Activated T-helper 1 cell treated with anti-CD3 and anti-CD28 coated beads, Interleukin-12 subunit alpha, Interleukin-12 subunit beta, Interleukin-2, Interleukin-4 antibody, amounts not matched to agents 30 ng/mL and 10 ng/mL and 1 ng/mL, durations not matched to agents 14 hours and 24 hours and 36 hours (primary cell): ENCODE measurements at regions not wholly inside any gene's neighbourhood (a gene's known extent, or its start where the extent isn't known, plus 50 kb on each side); places are given as distances from the start of the nearest gene placed in this dataset.

Experiments used
- DNase-seq: peaks from one replicate; pipeline ENCODE4 v3.0.0; 2021; ENCODE audit warnings: low spot score
- H3K27ac Mint-ChIP-seq: one replicate; pipeline ENCODE4 v1.8.0; 2021; ENCODE audit warnings: mild to moderate bottlenecking, mixed read lengths
- H3K27me3 Mint-ChIP-seq: one replicate; pipeline ENCODE4 v1.8.0; 2022; ENCODE audit warnings: mild to moderate bottlenecking, moderate library complexity, mixed read lengths; ENCODE audit not compliant: insufficient read depth
- H3K36me3 Mint-ChIP-seq: one replicate; pipeline ENCODE4 v1.8.0; 2021; ENCODE audit warnings: low read depth, mixed read lengths
- H3K4me1 Mint-ChIP-seq: one replicate; pipeline ENCODE4 v1.8.0; 2021; ENCODE audit warnings: low read depth, mixed read lengths
- H3K4me3 Mint-ChIP-seq: one replicate; pipeline ENCODE4 v1.8.0; 2021; ENCODE audit warnings: mild to moderate bottlenecking, moderate library complexity, mixed read lengths
- H3K9me3 Mint-ChIP-seq: one replicate; pipeline ENCODE4 v1.8.0; 2021; ENCODE audit warnings: mixed read lengths
- intact Hi-C: fragments of 100-400 bp; cut with micrococcal nuclease; formaldehyde crosslinking; loops from one replicate; pipeline ENCODE4 v1.15.1; 2024

DNA sequence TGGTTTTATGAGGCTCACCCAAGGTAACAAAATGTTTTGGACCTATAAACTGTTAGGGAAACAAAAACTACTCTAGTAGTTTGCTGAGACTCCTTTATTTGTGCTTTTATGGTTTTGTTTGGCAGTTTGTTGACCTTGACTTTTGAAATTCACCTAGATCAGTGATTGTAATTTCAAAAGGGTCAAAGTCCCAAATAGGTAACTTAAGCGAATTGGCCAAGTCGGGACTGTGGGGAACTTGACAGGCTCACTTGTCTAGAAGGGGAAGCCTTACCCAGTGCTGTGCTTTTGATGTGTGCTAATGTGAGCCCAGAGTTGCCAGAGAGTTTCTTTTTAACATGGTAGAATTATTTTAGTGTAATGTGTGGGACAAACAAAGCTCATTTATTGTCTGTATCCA lies 87.2 kb upstream of the SGCD start:
- H3K27me3 Mint-ChIP-seq: no peaks in the 10 kb centered on the region
- H3K4me3 Mint-ChIP-seq: no peak overlapping the region
- no peaks in the 10 kb centered on the region for H3K4me1 Mint-ChIP-seq
- H3K27ac Mint-ChIP-seq: no peak overlapping the region
- no peak for DNase-seq
- no peaks in the 10 kb centered on the region for H3K36me3 Mint-ChIP-seq
- no peaks in the 10 kb centered on the region for H3K9me3 Mint-ChIP-seq
- intact Hi-C loops: no loop called here

DNA sequence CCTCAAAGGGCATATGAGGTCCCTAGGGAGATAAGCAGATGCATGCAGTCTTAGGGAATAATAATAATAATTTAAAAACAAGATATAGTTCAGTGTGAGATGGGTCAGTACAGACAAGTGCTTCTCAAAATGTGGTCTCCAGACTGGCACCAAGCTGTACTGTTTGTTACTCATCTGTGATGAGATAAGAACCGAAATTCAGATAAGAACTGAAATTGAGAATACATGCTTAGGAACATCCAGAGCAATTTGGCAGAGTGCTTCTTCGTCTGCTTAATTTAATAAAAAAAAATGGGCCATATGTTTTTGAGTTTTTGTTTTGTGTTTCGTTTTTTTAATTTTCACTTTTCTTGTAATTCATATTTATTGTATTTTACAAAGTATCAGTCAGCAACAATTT lies 86.5 kb upstream of the SGCD start:
- no peaks in the 10 kb centered on the region for H3K27me3 Mint-ChIP-seq
- no peaks in the 10 kb centered on the region for H3K9me3 Mint-ChIP-seq
- no peak for DNase-seq
- no peaks in the 10 kb centered on the region for H3K4me1 Mint-ChIP-seq
- H3K4me3 Mint-ChIP-seq: no peak overlapping the region
- intact Hi-C loops: no loop called here
- no peak overlapping the region for H3K27ac Mint-ChIP-seq
- no peaks in the 10 kb centered on the region for H3K36me3 Mint-ChIP-seq

DNA sequence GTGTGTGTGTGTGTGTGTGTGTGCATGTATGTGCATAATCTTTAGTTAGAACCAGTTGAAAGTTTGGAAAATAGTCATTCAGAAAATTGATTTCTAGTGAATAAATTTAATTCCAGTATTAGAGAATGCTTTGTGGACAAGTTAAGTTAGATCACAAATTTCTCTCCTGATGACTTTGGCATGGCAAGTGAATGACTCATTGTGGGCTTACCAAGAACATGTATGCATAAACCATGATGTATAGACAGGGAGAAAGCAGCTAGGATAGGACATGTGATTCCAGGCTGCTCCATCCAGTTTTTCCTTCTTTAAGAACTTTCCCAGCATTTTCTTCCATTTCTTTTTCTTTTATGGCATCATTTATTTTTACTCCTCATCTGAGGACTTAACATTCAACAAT lies 85.7 kb upstream of the SGCD start:
- DNase-seq: no peak
- H3K27me3 Mint-ChIP-seq: no peaks in the 10 kb centered on the region
- no peaks in the 10 kb centered on the region for H3K9me3 Mint-ChIP-seq
- no peaks in the 10 kb centered on the region for H3K4me1 Mint-ChIP-seq
- no peak overlapping the region for H3K27ac Mint-ChIP-seq
- intact Hi-C loops: no loop called here
- no peaks in the 10 kb centered on the region for H3K36me3 Mint-ChIP-seq
- H3K4me3 Mint-ChIP-seq: no peak overlapping the region

DNA sequence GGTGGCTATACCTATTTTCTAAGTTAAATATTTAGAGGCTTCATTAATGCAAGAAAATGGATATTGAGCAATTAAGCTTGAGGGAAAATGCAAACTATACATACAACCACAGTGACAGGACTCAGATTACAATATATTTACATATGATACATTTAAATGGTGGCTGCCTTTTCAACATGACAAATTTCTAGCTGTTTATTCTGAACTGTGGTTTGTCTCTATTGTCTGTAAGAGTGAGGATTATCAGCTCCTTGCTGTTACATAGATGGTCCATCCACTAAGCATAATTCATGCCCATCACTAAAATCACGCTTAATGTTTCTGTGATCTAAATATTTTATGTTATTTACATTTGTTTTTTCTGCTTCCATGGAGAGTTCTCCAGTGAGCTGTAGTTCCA lies 81.1 kb upstream of the SGCD start:
- H3K27me3 Mint-ChIP-seq: no peaks in the 10 kb centered on the region
- no peak for DNase-seq
- H3K27ac Mint-ChIP-seq: no peak overlapping the region
- H3K9me3 Mint-ChIP-seq: no peaks in the 10 kb centered on the region
- no peaks in the 10 kb centered on the region for H3K4me1 Mint-ChIP-seq
- intact Hi-C loops: no loop called here
- no peak overlapping the region for H3K4me3 Mint-ChIP-seq
- no peaks in the 10 kb centered on the region for H3K36me3 Mint-ChIP-seq

DNA sequence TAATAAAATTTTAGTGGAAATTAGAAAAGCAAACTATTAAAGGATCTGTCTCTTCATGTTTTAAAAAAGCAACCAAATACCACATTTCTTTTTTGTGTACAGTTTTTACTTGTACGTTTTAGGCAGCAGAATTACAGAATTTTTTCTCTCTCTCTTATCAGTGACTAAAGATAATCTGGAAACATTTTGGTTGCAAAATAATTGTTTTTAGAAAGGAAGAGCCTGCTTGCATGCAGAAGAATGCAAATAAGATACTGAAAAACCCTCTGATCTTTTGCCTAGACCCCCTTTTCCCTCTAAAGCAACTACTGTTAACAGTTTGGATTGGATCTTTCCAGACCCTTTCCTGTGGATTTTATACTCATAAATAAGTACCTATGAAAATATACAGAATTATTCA lies 75.9 kb upstream of the SGCD start:
- no peaks in the 10 kb centered on the region for H3K9me3 Mint-ChIP-seq
- DNase-seq: no peak
- no peaks in the 10 kb centered on the region for H3K27me3 Mint-ChIP-seq
- no peaks in the 10 kb centered on the region for H3K36me3 Mint-ChIP-seq
- H3K4me1 Mint-ChIP-seq: no peaks in the 10 kb centered on the region
- intact Hi-C loops: no loop called here
- H3K4me3 Mint-ChIP-seq: no peak overlapping the region
- no peak overlapping the region for H3K27ac Mint-ChIP-seq

DNA sequence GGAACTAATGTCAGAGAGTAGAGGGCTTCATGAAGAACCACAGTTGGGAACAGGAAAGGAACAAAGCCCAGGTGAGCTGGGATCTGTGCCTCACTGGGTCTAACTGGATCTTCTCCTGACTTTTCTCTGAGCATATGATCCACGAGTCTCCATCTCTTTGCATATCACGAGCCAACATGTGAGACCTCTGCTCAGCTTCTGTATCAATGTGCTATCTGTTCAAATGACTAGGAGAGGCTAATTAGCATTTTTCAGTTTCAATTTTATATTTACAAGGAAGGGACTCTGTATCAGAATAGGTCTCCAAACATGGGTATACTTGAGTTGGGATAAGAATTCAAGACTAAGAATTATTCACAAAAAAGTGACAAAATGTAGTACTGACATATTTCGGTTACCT lies 73.8 kb upstream of the SGCD start:
- no peak for DNase-seq
- Mint-ChIP-seq H3K36me3 (no peaks in the 10 kb centered on the region), H3K27me3 (no peaks in the 10 kb centered on the region), H3K27ac (no peak overlapping the region), H3K4me3 (no peak overlapping the region), H3K9me3 (no peaks in the 10 kb centered on the region), H3K4me1 (no peaks in the 10 kb centered on the region)
- intact Hi-C loops: no loop called here

DNA sequence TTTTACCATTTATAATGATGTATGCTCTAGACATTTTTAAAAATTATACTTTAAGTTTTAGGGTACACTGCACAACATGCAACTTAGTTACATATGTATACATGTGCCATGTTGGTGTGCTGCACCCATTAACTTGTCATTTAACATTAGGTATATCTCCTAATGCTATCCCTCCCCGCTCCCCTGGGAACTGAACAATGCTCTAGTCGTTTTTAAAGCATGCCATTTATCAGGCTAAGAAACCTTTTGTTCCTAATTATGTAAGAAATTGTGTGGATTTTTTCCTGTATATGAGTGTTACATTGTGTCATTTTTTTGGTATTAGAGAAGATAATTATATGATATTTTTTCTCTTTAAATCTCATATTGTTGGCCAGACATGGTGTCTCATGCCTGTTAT lies 72.8 kb upstream of the SGCD start:
- no peaks in the 10 kb centered on the region for H3K27me3 Mint-ChIP-seq
- no peak overlapping the region for H3K4me3 Mint-ChIP-seq
- no peaks in the 10 kb centered on the region for H3K4me1 Mint-ChIP-seq
- no peaks in the 10 kb centered on the region for H3K9me3 Mint-ChIP-seq
- no peak overlapping the region for H3K27ac Mint-ChIP-seq
- H3K36me3 Mint-ChIP-seq: no peaks in the 10 kb centered on the region
- DNase-seq: no peak
- intact Hi-C loops: no loop called here

DNA sequence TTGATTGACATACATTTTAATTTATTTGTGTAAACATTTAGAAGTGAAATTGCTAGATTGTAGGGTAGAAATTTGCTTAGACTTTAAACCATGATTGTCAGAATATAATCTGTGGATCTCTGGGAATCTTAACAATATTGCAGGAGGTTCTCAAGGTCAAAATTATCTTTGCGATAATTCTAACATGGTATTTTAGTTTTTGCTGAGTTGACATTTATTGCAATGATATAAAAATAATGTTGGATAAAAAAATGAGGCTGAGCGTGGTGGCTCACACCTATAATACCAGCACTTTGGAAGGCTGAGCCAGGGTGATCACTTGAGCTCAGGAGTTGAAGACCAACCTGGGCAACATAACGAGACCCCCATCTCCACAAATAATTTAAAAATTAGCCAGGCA lies 70.3 kb upstream of the SGCD start:
- no peak for DNase-seq
- intact Hi-C loops: no loop called here
- Mint-ChIP-seq H3K27ac (no peak overlapping the region), H3K36me3 (no peaks in the 10 kb centered on the region), H3K9me3 (no peaks in the 10 kb centered on the region), H3K4me3 (no peak overlapping the region), H3K27me3 (no peaks in the 10 kb centered on the region), H3K4me1 (no peaks in the 10 kb centered on the region)

DNA sequence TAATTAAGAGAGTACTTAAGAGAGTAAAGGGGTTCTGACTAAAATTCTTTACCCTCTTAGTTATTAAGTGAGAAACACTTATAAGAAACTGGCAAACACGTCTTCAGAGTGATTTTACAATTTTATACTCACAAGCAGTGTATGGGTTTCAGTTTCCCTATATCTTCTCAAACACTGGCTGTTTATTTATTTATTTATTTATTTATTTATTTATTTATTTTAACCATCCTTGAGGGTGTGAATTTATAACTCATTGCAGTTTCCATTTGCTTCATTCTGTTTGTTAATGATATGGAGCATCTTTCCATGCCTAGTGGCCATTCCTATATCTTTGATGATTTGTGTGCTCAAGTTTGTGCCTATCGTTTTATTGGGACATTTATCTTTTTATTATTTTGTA lies 68.0 kb upstream of the SGCD start:
- H3K4me3 Mint-ChIP-seq: no peak overlapping the region
- H3K9me3 Mint-ChIP-seq: no peaks in the 10 kb centered on the region
- DNase-seq: no peak
- H3K4me1 Mint-ChIP-seq: no peaks in the 10 kb centered on the region
- H3K27me3 Mint-ChIP-seq: peaks cover 7% of the 10 kb centered on the region
- intact Hi-C loops: no loop called here
- no peak overlapping the region for H3K27ac Mint-ChIP-seq
- no peaks in the 10 kb centered on the region for H3K36me3 Mint-ChIP-seq

DNA sequence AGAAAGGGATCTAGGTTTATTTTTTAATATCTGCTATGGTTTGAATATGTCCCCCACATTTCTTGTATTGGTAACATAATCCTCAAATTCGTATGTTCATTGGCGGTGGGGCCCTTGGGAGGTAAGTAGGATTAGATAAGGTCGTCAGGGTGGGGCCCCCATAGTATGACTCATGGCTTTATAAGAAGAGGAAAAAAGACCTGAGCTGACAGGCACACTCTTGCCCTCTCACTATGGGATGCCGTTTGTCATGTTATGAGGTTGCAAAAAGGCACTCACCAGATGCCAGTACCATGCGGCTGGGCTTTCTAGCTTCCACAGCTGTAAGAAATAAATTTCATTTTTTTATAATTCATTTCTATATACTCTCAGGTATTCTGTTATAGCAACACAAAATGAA lies 67.3 kb upstream of the SGCD start:
- no peak for DNase-seq
- Mint-ChIP-seq H3K27ac (no peak overlapping the region), H3K27me3 (peaks cover 7% of the 10 kb centered on the region), H3K4me3 (no peak overlapping the region), H3K36me3 (no peaks in the 10 kb centered on the region), H3K4me1 (no peaks in the 10 kb centered on the region), H3K9me3 (no peaks in the 10 kb centered on the region)
- intact Hi-C loops: no loop called here

DNA sequence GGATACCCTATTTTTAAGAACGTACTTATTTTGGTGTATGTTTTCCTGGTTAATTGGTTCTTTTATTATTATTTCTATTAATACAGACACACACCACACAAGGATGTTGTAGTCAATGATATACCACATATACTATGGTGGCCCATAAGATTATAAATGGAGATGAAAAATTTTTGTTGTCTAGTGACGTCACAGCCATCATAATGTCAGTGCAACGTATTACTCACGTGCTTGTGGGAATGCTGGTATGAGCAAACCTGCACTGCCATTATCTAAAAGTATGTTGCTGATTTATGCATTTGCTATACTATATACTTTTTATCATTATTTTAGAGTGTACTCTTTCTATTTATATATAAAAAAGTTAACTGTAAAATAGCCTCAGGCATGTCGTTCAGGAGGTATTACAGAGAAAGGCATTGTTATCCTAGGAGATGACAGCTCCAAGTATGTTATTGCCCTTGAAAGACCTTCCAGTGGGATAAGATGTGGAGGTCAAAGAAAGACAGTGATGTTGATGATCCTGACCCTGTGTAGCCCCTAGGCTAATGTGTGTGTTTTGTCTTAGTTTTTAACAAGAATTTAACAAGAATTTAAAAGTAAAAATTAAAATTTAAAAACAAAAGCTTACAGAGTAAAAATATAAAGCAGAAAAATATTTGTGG lies 65.6 kb upstream of the SGCD start:
- H3K4me3 Mint-ChIP-seq: no peak overlapping the region
- H3K36me3 Mint-ChIP-seq: no peaks in the 10 kb centered on the region
- intact Hi-C loops: no loop called here
- no peaks in the 10 kb centered on the region for H3K9me3 Mint-ChIP-seq
- no peaks in the 10 kb centered on the region for H3K4me1 Mint-ChIP-seq
- peaks cover 7% of the 10 kb centered on the region for H3K27me3 Mint-ChIP-seq
- H3K27ac Mint-ChIP-seq: no peak overlapping the region
- DNase-seq: no peak

DNA sequence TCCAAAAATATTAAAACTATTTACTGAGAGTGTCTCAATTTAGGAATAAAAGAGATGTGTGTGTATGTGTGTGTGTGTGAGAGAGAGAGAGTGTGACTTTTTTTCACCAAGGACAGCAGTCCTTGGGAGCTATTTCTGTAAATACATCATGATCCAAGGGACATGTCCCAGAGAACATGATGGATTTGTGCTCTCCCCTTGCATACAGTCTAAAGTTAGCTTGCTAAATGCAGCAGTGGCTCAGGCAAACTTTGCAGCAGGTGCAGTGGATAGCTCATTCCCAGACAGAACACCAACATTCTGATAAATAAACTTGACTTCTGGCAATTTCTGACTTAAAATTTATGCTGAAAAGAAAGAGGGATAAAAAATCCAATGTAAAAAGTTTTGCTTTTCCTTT lies 55.4 kb upstream of the SGCD start:
- no peaks in the 10 kb centered on the region for H3K9me3 Mint-ChIP-seq
- DNase-seq: no peak
- intact Hi-C loops: no loop called here
- no peaks in the 10 kb centered on the region for H3K4me1 Mint-ChIP-seq
- H3K27me3 Mint-ChIP-seq: peaks cover 5% of the 10 kb centered on the region
- H3K27ac Mint-ChIP-seq: no peak overlapping the region
- no peaks in the 10 kb centered on the region for H3K36me3 Mint-ChIP-seq
- no peak overlapping the region for H3K4me3 Mint-ChIP-seq

DNA sequence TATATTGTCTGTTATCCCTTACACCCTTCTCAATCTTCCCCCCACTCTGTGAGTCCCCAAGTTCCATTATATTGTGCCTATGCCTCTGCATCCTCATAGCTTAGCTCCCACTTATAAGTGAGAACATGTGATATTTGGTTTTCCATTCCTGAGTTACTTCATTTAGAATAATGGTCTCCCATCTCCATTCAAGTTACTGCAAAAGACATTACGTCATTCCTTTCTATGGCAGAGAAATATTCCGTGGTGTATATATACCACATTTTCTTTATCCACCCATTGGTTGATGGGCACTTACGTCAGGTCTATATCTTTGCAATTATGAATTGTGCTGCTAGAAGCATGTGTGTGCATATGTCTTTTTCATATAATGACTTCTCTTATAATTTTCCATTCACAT lies 54.8 kb upstream of the SGCD start:
- no peak for DNase-seq
- intact Hi-C loops: no loop called here
- Mint-ChIP-seq H3K27ac (no peak overlapping the region), H3K4me1 (no peaks in the 10 kb centered on the region), H3K36me3 (no peaks in the 10 kb centered on the region), H3K27me3 (peaks cover 5% of the 10 kb centered on the region), H3K9me3 (no peaks in the 10 kb centered on the region), H3K4me3 (no peak overlapping the region)

DNA sequence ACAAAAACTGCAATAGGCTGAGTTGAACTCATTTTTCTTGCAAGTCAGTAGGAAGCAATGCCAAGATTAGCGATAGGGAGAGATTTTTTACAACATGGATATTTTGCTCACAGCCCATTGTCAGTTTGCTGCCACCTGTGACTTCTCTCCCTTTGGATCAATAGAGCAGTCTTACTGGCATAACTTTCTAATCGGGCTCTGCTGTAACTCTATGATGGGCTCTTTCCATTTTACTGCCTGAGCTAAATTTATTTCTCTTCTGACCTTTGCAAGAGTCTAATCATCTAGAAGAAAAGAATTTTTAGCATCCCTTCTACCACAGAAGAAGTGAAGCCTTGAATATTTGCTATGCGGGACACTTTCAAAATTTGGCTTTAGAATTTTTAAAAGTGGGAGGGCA lies 53.6 kb upstream of the SGCD start:
- no peaks in the 10 kb centered on the region for H3K36me3 Mint-ChIP-seq
- intact Hi-C loops: no loop called here
- no peak overlapping the region for H3K27ac Mint-ChIP-seq
- H3K9me3 Mint-ChIP-seq: no peaks in the 10 kb centered on the region
- no peaks in the 10 kb centered on the region for H3K4me1 Mint-ChIP-seq
- no peak for DNase-seq
- H3K4me3 Mint-ChIP-seq: no peak overlapping the region
- H3K27me3 Mint-ChIP-seq: peaks cover 7% of the 10 kb centered on the region
